DMS 273 (cell line): ENCODE measurements at regions not wholly inside any gene's neighbourhood (a gene's known extent, or its start where the extent isn't known, plus 50 kb on each side); places are given as distances from the start of the nearest gene placed in this dataset.
A peak's percentile ranks its signal among the peaks of the same experiment; 100 is the strongest.
"Not testable (repeated sequence)": the region's sequence is repeated elsewhere in the genome, so short reads cannot be mapped to it uniquely, and the experiment has no call there.

Experiments used
- DNase-seq: peaks from one replicate; lab custom pipeline; 2025; ENCODE audit not compliant: unreplicated experiment; lab: John Stamatoyannopoulos, UW

- DNase-seq = no peak
These were observed 179.3 kb downstream of the ZIC5 start for GRCh38 chr13:99792079-99792921.

- DNase-seq = no peak
These were observed 188.9 kb downstream of the ZIC5 start for GRCh38 chr13:99782669-99783068.

GRCh38 chr13:99778500-99778899 lies 193.1 kb downstream of the ZIC5 start:
- no peak for DNase-seq

- DNase-seq = no peak
These were observed 193.7 kb downstream of the ZIC5 start for GRCh38 chr13:99777873-99778272.

GRCh38 chr13:99774644-99775043 lies 196.9 kb downstream of the ZIC5 start:
- no peak for DNase-seq

- no peak for DNase-seq
These were observed 202.6 kb downstream of the ZIC5 start for GRCh38 chr13:99768986-99769385.

- DNase-seq = peak; percentile 47
These were observed 204.9 kb downstream of the ZIC5 start for GRCh38 chr13:99766641-99767045.

GRCh38 chr13:99765869-99766268 lies 205.7 kb downstream of the ZIC5 start:
- DNase-seq = no peak

- peak; percentile 24 for DNase-seq
These were observed 211.1 kb downstream of the ZIC5 start for GRCh38 chr13:99760456-99760855.

GRCh38 chr13:99759163-99759552 lies 212.4 kb downstream of the ZIC5 start:
- DNase-seq = no peak

GRCh38 chr13:99758460-99759162 lies 213.0 kb downstream of the ZIC5 start:
- DNase-seq = peak; percentile 94

GRCh38 chr13:99757756-99758459 lies 213.7 kb downstream of the ZIC5 start:
- peak; percentile 82 for DNase-seq

- DNase-seq = no peak
These were observed 215.3 kb downstream of the ZIC5 start for GRCh38 chr13:99756281-99756680.

GRCh38 chr13:99754750-99755149 lies 216.8 kb downstream of the ZIC5 start:
- DNase-seq = not testable (repeated sequence)

- DNase-seq = peak; percentile 16
These were observed 219.2 kb downstream of the ZIC5 start for GRCh38 chr13:99752373-99752772.

GRCh38 chr13:99751517-99752199 lies 219.9 kb downstream of the ZIC5 start:
- no peak for DNase-seq

- DNase-seq = no peak
These were observed 220.6 kb downstream of the ZIC5 start for GRCh38 chr13:99750951-99751350.

GRCh38 chr13:99749271-99750019 lies 222.1 kb downstream of the ZIC5 start:
- no peak for DNase-seq

GRCh38 chr13:99747403-99747710 lies 224.2 kb downstream of the ZIC5 start:
- DNase-seq = no peak

- DNase-seq = no peak
These were observed 224.7 kb downstream of the ZIC5 start for GRCh38 chr13:99746637-99747402.
